Occipital lobe (tissue), 1 donor: ENCODE measurements at regions not wholly inside any gene's neighbourhood (a gene's known extent, or its start where the extent isn't known, plus 50 kb on each side); places are given as distances from the start of the nearest gene placed in this dataset.
"Not testable (repeated sequence)": the region's sequence is repeated elsewhere in the genome, so short reads cannot be mapped to it uniquely, and the experiment has no call there.

Experiments used
- DNase-seq: peaks from one replicate; lab custom pipeline; 2025; lab: John Stamatoyannopoulos, UW

GRCh38 chr5:12901696-12902095 is 997.5 kb upstream of the CTNND2 start:
- DNase-seq, result no peak

DNA sequence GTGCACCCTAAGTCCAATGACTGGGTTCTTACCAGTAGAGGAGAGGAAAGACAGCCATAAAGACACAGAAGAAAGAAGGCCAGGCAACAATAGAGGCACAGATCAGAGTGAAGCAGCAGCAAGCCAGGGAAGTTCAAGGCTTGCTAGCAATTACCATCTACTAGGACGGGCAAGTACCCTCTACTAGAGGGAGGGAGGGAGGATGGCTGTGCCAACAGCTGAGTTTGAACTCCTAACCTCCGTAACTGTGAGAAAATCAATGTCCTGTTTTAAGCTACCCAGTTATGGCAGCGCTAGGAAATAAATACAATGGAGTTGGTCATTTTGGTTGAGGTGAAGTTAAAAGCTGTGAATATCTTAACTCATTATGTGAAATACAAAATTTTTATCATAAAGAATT is 991.8 kb upstream of the CTNND2 start:
- no peak for DNase-seq

DNA sequence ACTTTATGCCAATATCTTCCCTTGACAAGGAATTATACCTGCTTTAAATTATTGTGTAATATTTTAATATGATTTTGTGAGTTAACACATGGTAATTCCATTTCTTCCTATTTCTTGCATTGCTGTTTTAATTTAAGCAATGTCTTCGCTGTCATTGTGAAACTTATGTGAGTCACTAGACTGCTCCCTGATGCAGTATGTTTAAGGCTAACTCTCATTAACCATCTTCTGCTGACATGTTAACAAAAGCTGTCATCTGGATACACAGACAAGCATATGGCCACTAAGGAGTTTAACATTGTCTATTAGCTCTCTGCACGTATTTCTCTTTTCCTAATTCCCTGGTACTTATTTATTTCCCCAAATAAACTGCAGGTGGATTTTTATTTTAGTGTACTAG is 980.8 kb upstream of the CTNND2 start:
- no peak for DNase-seq

DNA sequence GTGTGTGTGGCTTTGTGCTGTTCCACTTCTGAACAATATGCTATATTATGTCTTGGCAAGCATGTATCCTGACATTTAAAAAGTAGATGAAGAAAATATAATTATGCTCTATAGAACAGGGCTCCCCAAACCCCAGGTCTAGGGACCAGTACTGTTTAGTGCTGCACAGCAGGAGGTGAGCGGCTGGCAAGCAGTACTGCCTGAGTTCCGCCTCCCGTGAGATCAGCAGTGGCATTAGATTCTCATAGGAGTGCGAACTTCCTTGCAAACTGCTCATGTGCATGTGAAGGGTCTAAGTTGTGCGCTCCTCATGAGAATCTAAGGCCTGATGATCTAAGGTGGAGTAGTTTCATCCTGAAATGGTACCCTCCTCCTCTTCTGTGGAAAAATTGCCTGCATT is 979.1 kb upstream of the CTNND2 start:
- no peak for DNase-seq

DNA sequence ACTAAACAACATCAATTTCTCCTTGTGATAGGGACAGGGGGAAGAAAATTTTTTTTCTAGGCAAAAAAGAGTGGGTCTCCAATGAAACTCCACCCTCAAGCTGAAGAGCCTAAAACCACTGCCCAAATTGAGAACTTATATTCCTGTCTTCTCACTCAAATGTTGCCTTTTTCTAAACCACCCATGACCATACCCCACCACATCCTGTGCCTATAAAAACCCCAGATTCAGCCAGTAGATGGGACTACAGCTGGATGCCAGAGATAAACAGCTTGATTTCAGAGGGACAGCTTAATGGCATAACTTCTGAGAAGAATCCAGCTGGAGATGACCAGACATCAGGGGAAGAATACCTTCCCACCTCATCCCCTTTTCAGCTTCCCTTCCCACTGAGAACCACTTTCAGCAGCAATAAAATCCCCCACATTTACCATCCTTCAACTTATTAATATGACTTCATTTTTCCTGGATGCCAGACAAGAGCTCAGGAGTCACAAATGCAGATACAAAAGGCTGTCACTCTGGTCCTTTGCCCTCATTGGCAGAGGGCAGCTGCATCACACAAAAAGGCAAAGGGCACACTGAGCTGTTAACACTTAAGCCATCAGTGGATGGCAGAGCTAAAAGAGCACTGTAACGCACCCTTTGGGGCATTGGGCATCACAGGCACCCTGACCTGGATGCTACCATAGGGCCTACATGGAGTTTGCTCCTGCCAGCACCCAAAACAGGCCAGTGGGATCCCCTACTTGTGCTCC is 972.5 kb upstream of the CTNND2 start:
- DNase-seq, result no peak

GRCh38 chr5:12870872-12871539 is 966.8 kb upstream of the CTNND2 start:
- DNase-seq, result no peak

DNA sequence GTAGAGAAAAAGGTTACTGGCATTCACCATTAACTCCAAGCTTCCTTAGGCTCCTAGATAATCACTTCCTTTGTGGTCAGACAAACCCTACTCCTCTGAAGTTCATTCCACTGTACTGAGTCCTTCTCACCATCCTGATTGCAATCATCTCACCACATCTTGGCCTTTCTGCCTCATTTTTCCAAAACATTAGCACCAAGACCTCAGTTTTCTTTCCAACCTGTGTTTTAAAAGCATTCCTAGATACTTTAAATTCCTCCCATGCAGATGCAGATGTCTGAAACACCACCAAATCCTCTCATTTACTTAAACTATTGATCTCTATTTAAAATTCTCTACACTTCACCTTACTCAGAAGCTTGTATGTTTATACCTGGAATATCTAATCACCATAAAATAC is 961.3 kb upstream of the CTNND2 start:
- no peak for DNase-seq

- DNase-seq, result no peak
These were observed 957.8 kb upstream of the CTNND2 start for GRCh38 chr5:12861886-12862654.

- DNase-seq, result not testable (repeated sequence)
These were observed 951.9 kb upstream of the CTNND2 start for GRCh38 chr5:12856105-12856504.

- no peak for DNase-seq
These were observed 950.1 kb upstream of the CTNND2 start for GRCh38 chr5:12854386-12854785.

DNA sequence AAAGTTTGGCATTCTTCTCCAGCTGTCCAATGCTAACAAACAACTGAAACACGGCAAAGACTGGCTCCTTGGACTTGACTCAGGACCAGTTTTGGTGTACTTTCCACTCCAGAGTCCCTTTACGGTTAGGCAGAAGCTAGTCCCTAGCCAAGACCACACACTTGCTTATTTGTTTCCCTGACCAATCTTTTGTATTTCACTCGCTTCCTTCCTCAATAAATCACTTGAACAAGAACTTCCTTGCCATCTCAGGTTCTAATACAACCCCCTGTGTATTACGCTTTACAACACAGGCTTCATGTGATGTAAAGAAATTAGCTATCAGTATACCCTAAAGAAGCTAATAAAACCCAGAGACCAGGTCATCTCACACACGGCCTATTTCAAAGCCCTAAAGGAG is 947.5 kb upstream of the CTNND2 start:
- no peak for DNase-seq

DNA sequence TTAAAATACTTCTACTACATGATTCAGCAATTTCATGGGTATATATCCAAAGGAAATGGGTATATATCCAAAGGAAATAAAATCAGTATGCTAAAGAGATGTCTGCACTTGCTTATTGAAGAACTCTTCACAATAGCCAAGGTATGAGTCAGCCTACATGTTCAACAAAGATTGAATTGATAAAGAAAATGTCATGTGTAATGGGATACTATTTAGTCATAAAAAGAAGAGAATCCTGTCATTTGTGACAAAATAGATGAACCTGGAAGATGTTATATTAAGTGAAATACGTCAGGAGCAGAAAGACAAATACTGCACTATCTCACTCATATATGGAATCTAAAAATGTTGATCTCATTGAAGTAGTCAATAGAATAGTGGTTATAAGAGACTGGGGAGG is 944.5 kb upstream of the CTNND2 start:
- no peak for DNase-seq

DNA sequence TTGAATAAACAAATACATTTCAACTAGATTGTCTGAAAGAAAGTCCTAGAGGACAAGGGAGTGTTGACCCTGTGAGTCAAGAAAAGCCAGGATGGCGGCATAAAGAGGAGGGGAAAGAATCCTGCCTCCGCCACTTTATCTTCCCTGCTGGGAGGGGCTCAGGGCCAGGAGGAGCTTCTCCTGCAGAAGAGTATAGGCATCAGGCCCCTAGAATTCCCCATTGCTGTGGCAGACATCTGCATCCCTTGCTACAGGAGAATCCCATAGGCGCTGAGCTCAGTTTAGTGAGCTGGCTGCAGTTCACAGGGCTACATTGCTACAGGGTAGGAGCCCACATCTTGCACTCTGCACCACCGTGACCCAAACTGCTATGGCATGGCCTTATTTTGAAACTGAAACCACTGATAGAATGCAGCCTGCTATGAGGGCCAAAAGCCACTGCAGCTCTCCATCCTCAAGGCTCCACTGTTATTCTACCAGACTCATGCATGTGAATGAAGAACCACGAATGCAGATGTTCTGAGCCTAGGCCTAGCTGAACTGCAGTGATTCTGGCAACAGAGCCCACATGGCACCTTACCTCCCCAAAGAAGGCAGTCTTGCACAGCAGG is 941.4 kb upstream of the CTNND2 start:
- no peak for DNase-seq

DNA sequence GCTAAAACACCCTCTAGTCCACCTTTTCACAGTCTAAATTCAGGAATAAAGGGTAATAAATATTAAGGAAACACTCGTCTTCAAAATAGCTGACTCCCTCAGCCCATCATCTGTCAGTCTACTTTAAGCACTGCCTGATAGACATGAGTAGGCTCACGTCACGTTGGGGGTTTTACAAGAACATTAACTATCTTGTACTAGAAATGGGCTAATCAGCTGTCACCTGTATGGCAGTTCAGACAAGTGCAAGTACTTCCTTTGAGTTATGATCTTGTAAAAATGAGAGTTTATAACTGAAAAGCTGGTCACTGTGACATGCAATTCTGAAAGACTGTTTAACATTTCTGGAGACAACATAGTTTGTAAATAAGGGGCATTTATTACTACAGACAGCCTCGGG is 936.7 kb upstream of the CTNND2 start:
- no peak for DNase-seq

DNA sequence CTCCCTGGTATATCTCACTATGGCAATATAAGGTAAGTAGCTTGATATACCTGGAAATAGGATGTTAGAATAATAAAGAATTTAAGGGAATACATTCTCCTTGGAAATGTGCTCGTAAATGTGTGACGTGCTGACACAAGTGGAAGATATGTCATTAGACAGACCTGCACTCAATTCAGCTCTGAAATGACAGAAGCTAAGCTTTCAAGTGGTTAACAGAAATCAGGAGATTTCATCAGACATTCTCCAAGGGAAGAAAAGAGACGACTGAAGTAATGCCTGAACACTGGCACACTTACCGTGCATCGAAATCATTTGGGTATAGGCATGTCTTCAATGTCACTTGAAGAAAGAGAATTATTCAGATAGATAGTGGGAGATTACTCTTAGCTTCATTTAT is 933.3 kb upstream of the CTNND2 start:
- no peak for DNase-seq

- DNase-seq, result no peak
These were observed 920.9 kb upstream of the CTNND2 start for GRCh38 chr5:12825163-12825562.

DNA sequence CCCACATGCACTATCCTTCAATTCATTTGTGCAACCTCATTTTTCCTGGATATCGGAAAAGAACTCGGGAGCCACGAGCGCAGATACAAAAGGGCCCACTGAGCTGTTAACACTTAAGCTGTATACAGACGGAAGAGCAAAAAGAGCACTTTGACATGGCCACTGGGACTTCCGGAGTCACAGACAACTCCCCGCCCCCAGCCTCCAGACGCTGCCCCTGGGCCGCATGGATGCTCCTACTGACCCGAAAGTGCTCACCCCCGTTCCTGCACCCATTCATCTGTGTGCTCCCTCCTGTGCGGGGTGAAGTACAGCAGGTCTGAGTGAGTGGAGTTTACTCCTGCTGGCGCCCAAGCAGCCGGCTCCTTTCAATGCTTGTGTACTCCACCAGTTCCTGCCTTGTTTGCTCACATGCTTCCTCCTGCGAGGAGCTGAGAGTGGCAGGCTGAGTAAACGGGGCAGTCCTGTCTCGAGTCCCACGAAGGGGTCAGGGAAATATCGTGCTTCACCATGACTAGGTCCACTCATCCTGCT is 901.0 kb upstream of the CTNND2 start:
- DNase-seq, result no peak

DNA sequence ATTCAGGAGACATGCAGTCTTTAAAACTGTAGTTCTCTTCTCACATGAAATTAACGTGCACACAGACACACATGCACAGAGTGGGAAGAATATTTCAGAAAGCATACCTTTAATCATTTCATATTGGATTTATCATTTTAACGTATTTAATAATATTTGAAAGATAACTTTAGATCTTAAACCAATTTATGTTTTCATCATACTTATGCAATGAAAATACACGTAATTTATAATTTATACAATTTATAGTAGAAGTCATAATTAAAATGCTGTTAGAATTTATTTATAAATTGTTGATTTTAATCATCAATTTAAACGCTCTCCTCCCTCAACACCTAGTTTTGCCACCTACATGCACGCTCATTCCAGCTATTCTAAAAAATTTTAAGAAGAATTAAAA is 894.9 kb upstream of the CTNND2 start:
- no peak for DNase-seq

DNA sequence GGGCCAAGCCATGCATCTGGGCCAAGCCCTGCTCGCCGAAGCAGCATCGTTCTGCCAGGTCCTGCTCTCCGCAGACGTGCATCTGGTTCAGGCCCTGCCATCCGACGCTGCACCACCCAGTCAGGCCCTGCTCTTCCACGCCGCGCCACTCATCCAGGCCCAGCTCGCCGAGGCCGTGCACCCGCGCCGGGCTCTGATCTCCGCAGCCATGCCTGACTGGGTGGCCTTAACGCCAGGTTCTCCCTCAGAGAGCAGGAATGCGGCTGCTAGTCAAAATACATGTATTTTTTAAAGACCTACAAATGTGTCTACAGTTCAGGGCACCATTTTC is 891.1 kb upstream of the CTNND2 start:
- DNase-seq, result no peak

DNA sequence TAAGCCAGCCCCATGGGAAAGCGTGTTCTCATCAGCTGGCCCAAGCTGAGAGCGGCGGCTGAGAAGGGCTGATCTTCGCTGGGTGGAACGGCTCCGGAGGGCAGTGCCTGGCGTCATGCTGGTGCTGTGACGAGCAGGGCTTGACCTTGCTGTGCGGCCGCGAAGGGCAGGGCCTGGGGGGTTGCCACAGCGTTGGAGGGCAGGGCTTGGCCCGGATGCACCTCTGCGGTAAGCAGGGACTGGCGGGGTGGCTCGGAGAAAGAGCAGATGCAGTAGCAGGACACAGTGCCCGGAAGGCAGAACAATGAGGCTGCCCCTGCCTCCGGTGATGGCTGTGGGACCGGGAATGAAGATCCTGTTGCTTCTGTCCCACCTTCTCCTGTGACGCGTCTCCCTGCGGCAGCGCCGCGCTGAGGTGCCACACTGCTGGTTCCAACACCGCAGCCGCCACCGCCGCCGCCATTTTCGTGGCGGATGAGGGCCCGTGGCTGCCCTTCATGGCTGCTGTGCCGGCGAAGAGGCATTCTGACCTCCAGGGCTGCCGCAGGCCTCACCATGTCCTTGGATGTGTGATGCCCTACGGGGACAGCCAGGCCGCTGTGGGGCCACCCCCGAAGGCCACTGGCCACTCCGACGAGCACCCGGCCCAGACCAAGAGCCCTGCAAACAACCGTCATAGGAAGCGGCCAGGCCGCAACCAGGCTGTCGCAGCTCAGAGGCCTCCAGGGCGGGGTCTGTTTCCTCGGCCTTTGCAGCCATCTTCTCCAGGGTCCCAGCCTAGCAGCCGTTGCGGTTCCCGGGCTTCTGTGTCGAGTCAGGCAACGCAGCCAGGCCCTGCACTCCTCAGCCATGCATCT is 890.5 kb upstream of the CTNND2 start:
- DNase-seq, result no peak

GRCh38 chr5:12793373-12793772 is 889.1 kb upstream of the CTNND2 start:
- no peak for DNase-seq
